GM21367 (cell line): ENCODE measurements at regions not wholly inside any gene's neighbourhood (a gene's known extent, or its start where the extent isn't known, plus 50 kb on each side); places are given as distances from the start of the nearest gene placed in this dataset.

ENCODE experiments used
- ATAC-seq: cut with Tn5 transposase; IDR thresholded peaks from one replicate; pipeline ENCODE4 v1.9.1; 2021; ENCODE audit not compliant: unreplicated experiment

- ATAC-seq = no peak
Observed at GRCh38 chr6:43838276-43839036, 68.4 kb downstream of the VEGFA start.

- ATAC-seq = no peak
Observed at GRCh38 chr6:43837507-43837906, 67.5 kb downstream of the VEGFA start.

GRCh38 chr6:43836507-43837240 is 66.7 kb downstream of the VEGFA start:
- no peak for ATAC-seq
